Ovary (tissue), 7 donors: ENCODE measurements at regions not wholly inside any gene's neighbourhood (a gene's known extent, or its start where the extent isn't known, plus 50 kb on each side); places are given as distances from the start of the nearest gene placed in this dataset.
"Not testable (repeated sequence)": the region's sequence is repeated elsewhere in the genome, so short reads cannot be mapped to it uniquely, and the experiment has no call there.

Experiments
- DNase-seq, 5 donors: peaks; one replicate each; pipeline ENCODE4 v3.0.0-alpha.2; 2019 to 2020
- H3K27ac ChIP-seq, 2 donors: fragments of 200-600 bp; one replicate each; pipeline versions ENCODE4 v1.5.1 to v1.8.0; 2019 to 2022
- H3K27me3 ChIP-seq: fragments of 200-600 bp; one replicate; pipeline ENCODE4 v1.8.0; 2022
- H3K36me3 ChIP-seq: fragments of 200-600 bp; sonication (generic); one replicate; pipeline ENCODE4 v1.5.1; 2019
- H3K4me1 ChIP-seq: one replicate; pipeline ENCODE4 v1.8.1; 2013; ENCODE audit warnings: mild to moderate bottlenecking, moderate library complexity; ENCODE audit not compliant: insufficient read depth
- H3K4me3 ChIP-seq: fragments of 200-600 bp; sonication (generic); one replicate; pipeline ENCODE4 v1.5.1; 2017
- H3K9me3 ChIP-seq, 2 donors: fragments of 200-600 bp in 1 of 2; sonication (generic) in 1 of 2; one replicate each; pipeline versions ENCODE4 v1.5.1 to v1.8.1; 2013 to 2019; ENCODE audit warnings: mild to moderate bottlenecking in 1 of 2, moderate library complexity in 1 of 2
- CTCF ChIP-seq, 3 donors: fragments of 450-650 bp in 2 of 3; fragments of 200-600 bp in 1 of 3; IDR thresholded peaks; one replicate each; pipeline versions ENCODE4 v1.5.1 to v1.8.0; 2016 to 2022; ENCODE audit warnings: antibody characterized with exemption in 3 of 3, mild to moderate bottlenecking in 1 of 3
- EP300 ChIP-seq: sonication (generic); formaldehyde crosslinking; IDR thresholded peaks from one replicate; pipeline ENCODE4 v1.6.1; 2017; ENCODE audit warnings: antibody characterized with exemption
- POLR2A ChIP-seq: fragments of 450-650 bp; IDR thresholded peaks from one replicate; pipeline ENCODE4 v1.6.1; 2017; ENCODE audit warnings: antibody characterized with exemption, mild to moderate bottlenecking, moderate library complexity
- WGBS, 3 donors: extraction: QIAGEN DNeasy Blood & Tissue Kit in 1 of 3; methylation state at CpG; one replicate each; pipeline versions ENCODE4 v1.1.5 to v1.1.7; 2013 to 2017; 5-methylcytosine and 5-hydroxymethylcytosine counted together
- intact Hi-C, 4 donors: fragments of 100-400 bp; cut with DNase I; formaldehyde crosslinking; loops; one replicate each; pipeline versions ENCODE4 v1.11.0 to v1.15.1; 2022 to 2023
- donor health status: DM: no; HTN: no; CAD: no; lungs with moderate emphysema.
- donor health status: DM: no; HTN: no; CAD: no.
- donor health status: Bipolar disorder and iron deficiency.
- donor health status: DM: no; HTN: no; CAD: no.
- donor health status: DM: yes; HTN: yes; CAD: no.

GRCh38 chr12:92061061-92061460 lies 84.6 kb downstream of the BTG1 start:
- intact Hi-C loops: no loop called here
- no peak overlapping the region for H3K27ac ChIP-seq
- peaks cover 2% of the 10 kb centered on the region for H3K4me1 ChIP-seq

GRCh38 chr12:92059960-92060359 lies 85.7 kb downstream of the BTG1 start:
- Histone ChIP-seq H3K4me3 (no peak overlapping the region), H3K27me3 (no peaks in the 10 kb centered on the region), H3K27ac (no peak overlapping the region), H3K36me3 (no peaks in the 10 kb centered on the region), H3K4me1 (peaks cover 2% of the 10 kb centered on the region), H3K9me3 (no peaks in the 10 kb centered on the region)
- intact Hi-C loops: loop anchor here in 1 of 4 donors (2.0 kb wide), 1 partner anchor 75 kb away; no protein-coding TSS in a partner anchor
- TF ChIP-seq CTCF (IDR thresholded peaks at IDR 0.05) (no peak), POLR2A (no peak), EP300 (no peak)
- WGBS, 3 donors: 69 to 86% (median 77%) methylated on average over 2 of the region's 2 CpGs
- no peak for DNase-seq

More at GRCh38 chr12:92061061-92061460, 84.6 kb downstream of the BTG1 start:
- no peaks in the 10 kb centered on the region for H3K9me3 ChIP-seq
- no peaks in the 10 kb centered on the region for H3K36me3 ChIP-seq
- TF ChIP-seq POLR2A: no peak
- no peak for TF ChIP-seq CTCF (IDR thresholded peaks at IDR 0.05)
- no peak for TF ChIP-seq EP300
- H3K27me3 ChIP-seq: no peaks in the 10 kb centered on the region
- no peak overlapping the region for H3K4me3 ChIP-seq
- DNase-seq: no peak

- no peaks in the 10 kb centered on the region for H3K36me3 ChIP-seq
- 84 to 96% (median 94%) methylated on average over 1 of the region's 1 CpG for WGBS, 3 donors
- no peaks in the 10 kb centered on the region for H3K9me3 ChIP-seq
- no peak overlapping the region for H3K4me3 ChIP-seq
- no peak for DNase-seq
- intact Hi-C loops: loop anchor here in 1 of 4 donors (2.0 kb wide), 1 partner anchor 76 kb away; no protein-coding TSS in a partner anchor
- no peak for TF ChIP-seq CTCF (IDR thresholded peaks at IDR 0.05)
- TF ChIP-seq EP300: no peak
- TF ChIP-seq POLR2A: no peak
- no peaks in the 10 kb centered on the region for H3K4me1 ChIP-seq
- no peaks in the 10 kb centered on the region for H3K27me3 ChIP-seq
- no peak overlapping the region for H3K27ac ChIP-seq
Measured at GRCh38 chr12:92058664-92059063, 87.0 kb downstream of the BTG1 start.

GRCh38 chr12:92056756-92057155 lies 88.9 kb downstream of the BTG1 start:
- H3K27me3 ChIP-seq, DNase-seq, H3K36me3 ChIP-seq, H3K4me3 ChIP-seq, H3K9me3 ChIP-seq, intact Hi-C loops, H3K27ac ChIP-seq, H3K4me1 ChIP-seq: not testable (repeated sequence)
- 89 to 93% (median 93%) methylated on average over 1 of the region's 1 CpG for whole genome bisulfite sequencing, 3 donors

GRCh38 chr12:92056290-92056689 lies 89.4 kb downstream of the BTG1 start:
- no peak for DNase-seq
- no peak overlapping the region for H3K27ac ChIP-seq
- H3K36me3 ChIP-seq: no peaks in the 10 kb centered on the region
- no peaks in the 10 kb centered on the region for H3K9me3 ChIP-seq
- H3K27me3 ChIP-seq: no peaks in the 10 kb centered on the region
- no peak overlapping the region for H3K4me3 ChIP-seq
- TF ChIP-seq CTCF (IDR thresholded peaks at IDR 0.05) (no peak), POLR2A (no peak), EP300 (no peak)
- intact Hi-C loops: no loop called here
- WGBS, 3 donors: 33 to 78% (median 72%) methylated on average over 2 of the region's 2 CpGs
- H3K4me1 ChIP-seq: no peaks in the 10 kb centered on the region
